ENCODE measurements at regions not wholly inside any gene's neighbourhood (a gene's known extent, or its start where the extent isn't known, plus 50 kb on each side); places are given as distances from the start of the nearest gene placed in this dataset.

- no peak for TF ChIP-seq CTCF (IDR thresholded peaks at IDR 0.05; ENCODE audit: insufficient read depth, low read length)
- TF ChIP-seq, protein P1, sequence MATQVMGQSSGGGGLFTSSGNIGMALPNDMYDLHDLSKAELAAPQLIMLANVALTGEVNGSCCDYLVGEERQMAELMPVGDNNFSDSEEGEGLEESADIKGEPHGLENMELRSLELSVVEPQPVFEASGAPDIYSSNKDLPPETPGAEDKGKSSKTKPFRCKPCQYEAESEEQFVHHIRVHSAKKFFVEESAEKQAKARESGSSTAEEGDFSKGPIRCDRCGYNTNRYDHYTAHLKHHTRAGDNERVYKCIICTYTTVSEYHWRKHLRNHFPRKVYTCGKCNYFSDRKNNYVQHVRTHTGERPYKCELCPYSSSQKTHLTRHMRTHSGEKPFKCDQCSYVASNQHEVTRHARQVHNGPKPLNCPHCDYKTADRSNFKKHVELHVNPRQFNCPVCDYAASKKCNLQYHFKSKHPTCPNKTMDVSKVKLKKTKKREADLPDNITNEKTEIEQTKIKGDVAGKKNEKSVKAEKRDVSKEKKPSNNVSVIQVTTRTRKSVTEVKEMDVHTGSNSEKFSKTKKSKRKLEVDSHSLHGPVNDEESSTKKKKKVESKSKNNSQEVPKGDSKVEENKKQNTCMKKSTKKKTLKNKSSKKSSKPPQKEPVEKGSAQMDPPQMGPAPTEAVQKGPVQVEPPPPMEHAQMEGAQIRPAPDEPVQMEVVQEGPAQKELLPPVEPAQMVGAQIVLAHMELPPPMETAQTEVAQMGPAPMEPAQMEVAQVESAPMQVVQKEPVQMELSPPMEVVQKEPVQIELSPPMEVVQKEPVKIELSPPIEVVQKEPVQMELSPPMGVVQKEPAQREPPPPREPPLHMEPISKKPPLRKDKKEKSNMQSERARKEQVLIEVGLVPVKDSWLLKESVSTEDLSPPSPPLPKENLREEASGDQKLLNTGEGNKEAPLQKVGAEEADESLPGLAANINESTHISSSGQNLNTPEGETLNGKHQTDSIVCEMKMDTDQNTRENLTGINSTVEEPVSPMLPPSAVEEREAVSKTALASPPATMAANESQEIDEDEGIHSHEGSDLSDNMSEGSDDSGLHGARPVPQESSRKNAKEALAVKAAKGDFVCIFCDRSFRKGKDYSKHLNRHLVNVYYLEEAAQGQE (IDR thresholded peaks at IDR 0.05; ENCODE audit: insufficient replicate concordance, low read depth) = no peak
Measured at GRCh38 chr12:9319842-9320173, 111.6 kb upstream of the PZP start.

Data from HL-60 (cell line).